HL-60 (cell line): ENCODE measurements at regions not wholly inside any gene's neighbourhood (a gene's known extent, or its start where the extent isn't known, plus 50 kb on each side); places are given as distances from the start of the nearest gene placed in this dataset.

Source experiments
- DNase-seq, 2 experiments: peaks; one replicate each; pipeline ENCODE4 v3.0.0-alpha.2; 2010 to 2020; ENCODE audit warnings: low read depth in 1 of 2, low spot score in 1 of 2
- H3K27ac ChIP-seq: fragments of 250-450 bp; sonication (Bioruptor Pico); replicated peaks from 2 replicates; pipeline ENCODE4 v1.5.1; 2020; ENCODE audit warnings: mild to moderate bottlenecking, moderate library complexity
- H3K27me3 ChIP-seq: fragments of 250-450 bp; sonication (Bioruptor Pico); 2 replicates; pipeline ENCODE4 v1.5.1; 2021; ENCODE audit warnings: mild to moderate bottlenecking, moderate library complexity; ENCODE audit not compliant: insufficient read depth, poor library complexity, severe bottlenecking
- H3K4me3 ChIP-seq: replicated peaks from 2 replicates; pipeline ENCODE4 v1.5.1; 2011; ENCODE audit warnings: mild to moderate bottlenecking, control low read depth, low read length; ENCODE audit not compliant: insufficient read depth
- CTCF ChIP-seq: IDR thresholded peaks from one replicate; pipeline ENCODE4 v1.5.1; 2011; ENCODE audit warnings: low read length, control low read depth, inconsistent platforms; ENCODE audit not compliant: insufficient read depth
- GABPA ChIP-seq: IDR thresholded peaks from 2 replicates; pipeline ENCODE4 v1.6.1; 2012; ENCODE audit warnings: low read depth
- POLR2AphosphoS5 ChIP-seq: IDR thresholded peaks from 2 replicates; pipeline ENCODE4 v1.6.1; 2012; ENCODE audit warnings: low read depth
- REST ChIP-seq: IDR thresholded peaks from 2 replicates; pipeline ENCODE4 v1.6.1; 2012; ENCODE audit warnings: low read depth; ENCODE audit not compliant: insufficient replicate concordance
- SPI1 ChIP-seq: IDR thresholded peaks from 2 replicates; pipeline ENCODE4 v1.6.1; 2012; ENCODE audit warnings: low read depth, mild to moderate bottlenecking, borderline replicate concordance

GRCh38 chr12:46470036-46470627 is 97.6 kb upstream of the SLC38A2 start:
- Histone ChIP-seq H3K27ac (no peak overlapping the region; the same call in 1 of the 2 replicates), H3K4me3 (no peak overlapping the region)
- DNase-seq: peak; percentile 19 to 51

GRCh38 chr12:46468813-46469212 is 96.2 kb upstream of the SLC38A2 start:
- Histone ChIP-seq H3K27me3 (no peaks in the 10 kb centered on the region), H3K4me3 (no peak overlapping the region), H3K27ac (no peak overlapping the region)
- TF ChIP-seq REST (no peak), SPI1 (no peak), GABPA (no peak), CTCF (no peak), POLR2AphosphoS5 (no peak)
- no peak for DNase-seq

More at GRCh38 chr12:46470036-46470627, 97.6 kb upstream of the SLC38A2 start:
- TF ChIP-seq GABPA (no peak), POLR2AphosphoS5 (no peak), CTCF (no peak), REST (no peak), SPI1 (no peak)
- no peaks in the 10 kb centered on the region for H3K27me3 ChIP-seq

- Histone ChIP-seq H3K27ac (no peak overlapping the region), H3K27me3 (no peaks in the 10 kb centered on the region), H3K4me3 (no peak overlapping the region)
- no peak for TF ChIP-seq POLR2AphosphoS5
- TF ChIP-seq SPI1: no peak
- TF ChIP-seq CTCF: no peak
- no peak for TF ChIP-seq GABPA
- TF ChIP-seq REST: no peak
- DNase-seq: no peak
Measured at GRCh38 chr12:46468160-46468559, 95.6 kb upstream of the SLC38A2 start.
